K562 (cell line): ENCODE measurements at regions not wholly inside any gene's neighbourhood (a gene's known extent, or its start where the extent isn't known, plus 50 kb on each side); places are given as distances from the start of the nearest gene placed in this dataset.

Experiments
- ATAC-seq: fragments of 200-7000 bp; cut with Tn5 transposase; 3 replicates; pipeline ENCODE4 v1.9.1; 2020; ENCODE audit warnings: moderate library complexity
- BruUV-seq: library from RNA; stranded (reverse); fragments of 400-500 nt; replicated peaks from 2 replicates; lab custom pipeline; 2021; lab: Mats Ljungman, UMichigan
- CTCF ChIA-PET: fragments of 300-600 bp; formaldehyde crosslinking; extraction: SDS; loops from one replicate; lab custom pipeline; 2021; ENCODE audit warnings: low intra/inter-chr PET ratio; lab: Yijun Ruan, JAX
- POLR2A ChIA-PET: fragments of 300-600, 350-650 bp; sonication (Branson Sonifier 250); formaldehyde crosslinking; extraction: SDS; loops from one replicate; lab custom pipeline; 2021; ENCODE audit warnings: antibody characterized with exemption, inconsistent platforms; lab: Yijun Ruan, JAX
- DNase-seq, 4 experiments: peaks; one replicate each; pipeline versions ENCODE4 v3.0.0 to v3.0.0-alpha.2; 2011 to 2018; ENCODE audit warnings: low spot score in 3 of 4, mixed read lengths in 3 of 4; ENCODE audit errors: extremely low read depth in 1 of 4
- FAIRE-seq: peaks from 2 replicates; lab custom pipeline; 2011; peaks lifted over from hg19 to GRCh38; lab: Jason Lieb, UNC
- H2AFZ ChIP-seq: 2 replicates; pipeline ENCODE4 v1.6.0; 2011; ENCODE audit warnings: low read depth, low read length, control low read depth, inconsistent platforms
- H3K27ac ChIP-seq: fragments of 200-600 bp; 3 replicates; pipeline ENCODE4 v1.8.0; 2011; ENCODE audit warnings: low read depth, mild to moderate bottlenecking, control low read depth, inconsistent platforms, low read length, moderate library complexity, mixed read lengths; ENCODE audit errors: extremely low read depth
- H3K27me3 ChIP-seq, 2 experiments: fragments of 300-600 bp in 1 of 2; 2 replicates in 1 of 2; 3 replicates in 1 of 2; pipeline versions ENCODE4 v1.6.0 to v1.8.0; 2011; ENCODE audit warnings: inconsistent platforms in 2 of 2, low read length in 2 of 2, mild to moderate bottlenecking in 1 of 2, mixed read lengths in 1 of 2, moderate library complexity in 1 of 2; ENCODE audit not compliant: control insufficient read depth in 2 of 2, insufficient read depth in 2 of 2
- H3K36me3 ChIP-seq: fragments of 300-600 bp; 3 replicates; pipeline ENCODE4 v1.8.0; 2011; ENCODE audit warnings: mild to moderate bottlenecking, low read length, inconsistent platforms; ENCODE audit not compliant: control insufficient read depth, insufficient read depth
- H3K4me1 ChIP-seq, 2 experiments: fragments of 200-600 bp in 1 of 2; replicated peaks in 1 of 2; 2 replicates in 1 of 2; 3 replicates in 1 of 2; pipeline versions ENCODE4 v1.5.1 to v1.8.0; 2011; ENCODE audit warnings: inconsistent platforms in 2 of 2, low read length in 2 of 2, mild to moderate bottlenecking in 1 of 2, mixed read lengths in 1 of 2, moderate library complexity in 1 of 2; ENCODE audit not compliant: control insufficient read depth in 2 of 2, insufficient read depth in 2 of 2
- H3K4me2 ChIP-seq: 2 replicates; pipeline ENCODE4 v1.6.1; 2011; ENCODE audit warnings: low read length, control low read depth, inconsistent platforms, mixed read lengths; ENCODE audit not compliant: insufficient read depth
- H3K4me3 ChIP-seq: fragments of 200-600 bp; sonication (generic), shearing (Covaris generic); 2 replicates; pipeline ENCODE4 v1.5.1; 2016; ENCODE audit warnings: control low read depth, inconsistent platforms
- H3K79me2 ChIP-seq: fragments of 200-600 bp; 3 replicates; pipeline ENCODE4 v1.8.0; 2011; ENCODE audit warnings: low read length, inconsistent platforms; ENCODE audit not compliant: control insufficient read depth, insufficient read depth
- H3K9ac ChIP-seq, 2 experiments: 2 replicates each; pipeline versions ENCODE4 v1.6.0 to v1.6.1; 2011; ENCODE audit warnings: low read depth in 2 of 2, low read length in 2 of 2, control low read depth in 1 of 2, inconsistent platforms in 1 of 2, mild to moderate bottlenecking in 1 of 2, mixed read lengths in 1 of 2; ENCODE audit not compliant: insufficient read depth in 1 of 2
- H3K9me1 ChIP-seq: one replicate; pipeline ENCODE4 v1.6.0; 2011; ENCODE audit warnings: inconsistent platforms, mild to moderate bottlenecking, low read length, moderate library complexity; ENCODE audit not compliant: control insufficient read depth, insufficient read depth
- H3K9me3 ChIP-seq: replicated peaks from 2 replicates; pipeline ENCODE4 v1.5.1; 2011; ENCODE audit warnings: low read depth, low read length, inconsistent platforms; ENCODE audit not compliant: control insufficient read depth, insufficient read depth
- H4K20me1 ChIP-seq: replicated peaks from 2 replicates; pipeline ENCODE4 v1.6.1; 2011; ENCODE audit warnings: low read length, inconsistent platforms, mixed read lengths; ENCODE audit not compliant: control insufficient read depth, insufficient read depth
- ARNT ChIP-seq, 2 experiments: fragments of 450-650 bp; IDR thresholded peaks; 2 replicates each; pipeline ENCODE4 v1.6.1; 2016; ENCODE audit warnings: mild to moderate bottlenecking in 1 of 2
- CBFA2T3 ChIP-seq: fragments of 450-650 bp; IDR thresholded peaks from 2 replicates; pipeline ENCODE4 v1.6.1; 2017
- CCNT2 ChIP-seq: IDR thresholded peaks from 2 replicates; pipeline ENCODE4 v1.6.1; 2011; ENCODE audit warnings: borderline replicate concordance, low read depth, mild to moderate bottlenecking, moderate library complexity, mixed read lengths, low read length; ENCODE audit not compliant: insufficient read length; ENCODE audit errors: extremely low read depth
- FOXP4 ChIP-seq: sonication (generic); formaldehyde crosslinking; IDR thresholded peaks from 2 replicates; pipeline ENCODE4 v1.8.0; 2022; ENCODE audit warnings: mild to moderate bottlenecking, missing genetic modification reagents, borderline replicate concordance
- ILK ChIP-seq: fragments of 450-650 bp; IDR thresholded peaks from 2 replicates; pipeline ENCODE4 v1.6.1; 2016; ENCODE audit warnings: missing genetic modification characterization, low read depth, mild to moderate bottlenecking, missing compliant biosample characterization, moderate library complexity, borderline replicate concordance
- MCM3 ChIP-seq: fragments of 450-650 bp; IDR thresholded peaks from 2 replicates; pipeline ENCODE4 v1.6.1; 2016
- PTTG1 ChIP-seq: fragments of 450-650 bp; IDR thresholded peaks from 2 replicates; pipeline ENCODE4 v1.6.1; 2016; ENCODE audit warnings: low read depth, mild to moderate bottlenecking, missing genetic modification characterization, missing compliant biosample characterization
- THAP12 ChIP-seq: fragments of 250-450 bp; sonication (Bioruptor Pico); IDR thresholded peaks from 2 replicates; pipeline ENCODE4 v1.9.0; 2021; ENCODE audit warnings: mild to moderate bottlenecking, inconsistent platforms
- WGBS: fragments of 100-300 bp; shearing (Covaris generic); methylation state at CpG from one replicate; pipeline ENCODE4 v1.1.6; 2016; ENCODE audit warnings: low coverage, mixed read lengths; ENCODE audit not compliant: insufficient coverage; ENCODE audit errors: missing lambda C conversion rate; 5-methylcytosine and 5-hydroxymethylcytosine counted together
- in situ Hi-C: fragments of 300-500 bp; cut with MboI; formaldehyde crosslinking; loops from 4 replicates; pipeline ENCODE4 v1.15.0; 2018; ENCODE audit warnings: inconsistent platforms, mixed read lengths
- intact Hi-C: fragments of 100-400 bp; cut with micrococcal nuclease; formaldehyde crosslinking; loops from 2 replicates; pipeline ENCODE4 v1.14.2; 2022

- ChIA-PET CTCF (no interaction called here), POLR2A (no interaction called here)
- Histone ChIP-seq H3K9me3 (no peaks in the 10 kb centered on the region), H3K9me1 (no peaks in the 10 kb centered on the region), H3K4me1 (no peaks in the 10 kb centered on the region), H3K9ac (no peak overlapping the region), H3K79me2 (no peaks in the 10 kb centered on the region), H3K4me3 (no peak overlapping the region), H3K27ac (no peak overlapping the region), H4K20me1 (no peaks in the 10 kb centered on the region), H3K36me3 (no peaks in the 10 kb centered on the region), H3K4me2 (no peak overlapping the region), H3K27me3 (no peaks in the 10 kb centered on the region), H2AFZ (no peak overlapping the region)
- intact Hi-C loops, result no loop called here
- FAIRE-seq, result no peak
- BruUV-seq, result no TSS peak
- peak in 1 of 4 experiments; percentile 9 for DNase-seq
- ATAC-seq, result peak; percentile 53; the same call in 2 of the 3 replicates
- in situ Hi-C loops, result no loop called here
- TF ChIP-seq CBFA2T3 (peak; percentile 9; the same call in 1 of the 2 replicates), THAP12 (no peak), ARNT (IDR thresholded peaks at IDR 0.05) (no peak), CCNT2 (no peak), ILK (tag) (no peak), PTTG1 (tag) (no peak), MCM3 (no peak), FOXP4 (no peak)
- 7% methylated on average over 1 of the region's 1 CpG for WGBS
Observed at GRCh38 chr2:150859162-150859561, 371.7 kb upstream of the RND3 start.
